Prostate gland (tissue), 2 donors: ENCODE measurements at regions not wholly inside any gene's neighbourhood (a gene's known extent, or its start where the extent isn't known, plus 50 kb on each side); places are given as distances from the start of the nearest gene placed in this dataset.

Experiments
- POLR2AphosphoS5 ChIP-seq: sonication (generic); formaldehyde crosslinking; IDR thresholded peaks from one replicate; pipeline ENCODE4 v1.6.1; 2017; ENCODE audit warnings: antibody characterized with exemption
- TF ChIP-seq, protein P1 (sequence below), 4 experiments: fragments of 200-600 bp in 2 of 4; fragments of 450-650 bp in 2 of 4; sonication (generic) in 2 of 4; IDR thresholded peaks; 1 replicate in 3 of 4; 2 replicates in 1 of 4; pipeline ENCODE4 v1.5.1; 2016 to 2019; ENCODE audit warnings: antibody characterized with exemption in 4 of 4, mild to moderate bottlenecking in 2 of 4, moderate library complexity in 2 of 4

DNA sequence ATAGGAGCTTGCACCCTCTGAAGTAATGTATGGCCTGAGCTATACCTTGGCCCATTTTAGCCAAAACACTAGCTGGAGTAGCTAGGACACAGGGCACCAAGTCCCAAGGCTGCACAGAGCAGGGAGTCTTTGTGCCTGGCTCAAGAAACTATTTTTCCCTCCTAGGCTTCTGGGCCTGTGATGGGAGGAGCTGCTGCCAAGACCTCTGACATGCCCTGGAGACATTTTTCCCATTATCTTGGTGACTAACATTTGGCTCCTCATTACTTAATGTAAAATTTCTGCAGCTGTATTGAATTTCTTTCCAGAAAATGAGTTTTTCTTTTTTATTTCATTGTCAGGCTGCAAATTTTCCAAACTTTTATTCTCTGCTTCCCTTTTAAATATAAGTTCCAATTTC lies 1099.2 kb downstream of the CDH18 start:
- TF ChIP-seq, protein P1, sequence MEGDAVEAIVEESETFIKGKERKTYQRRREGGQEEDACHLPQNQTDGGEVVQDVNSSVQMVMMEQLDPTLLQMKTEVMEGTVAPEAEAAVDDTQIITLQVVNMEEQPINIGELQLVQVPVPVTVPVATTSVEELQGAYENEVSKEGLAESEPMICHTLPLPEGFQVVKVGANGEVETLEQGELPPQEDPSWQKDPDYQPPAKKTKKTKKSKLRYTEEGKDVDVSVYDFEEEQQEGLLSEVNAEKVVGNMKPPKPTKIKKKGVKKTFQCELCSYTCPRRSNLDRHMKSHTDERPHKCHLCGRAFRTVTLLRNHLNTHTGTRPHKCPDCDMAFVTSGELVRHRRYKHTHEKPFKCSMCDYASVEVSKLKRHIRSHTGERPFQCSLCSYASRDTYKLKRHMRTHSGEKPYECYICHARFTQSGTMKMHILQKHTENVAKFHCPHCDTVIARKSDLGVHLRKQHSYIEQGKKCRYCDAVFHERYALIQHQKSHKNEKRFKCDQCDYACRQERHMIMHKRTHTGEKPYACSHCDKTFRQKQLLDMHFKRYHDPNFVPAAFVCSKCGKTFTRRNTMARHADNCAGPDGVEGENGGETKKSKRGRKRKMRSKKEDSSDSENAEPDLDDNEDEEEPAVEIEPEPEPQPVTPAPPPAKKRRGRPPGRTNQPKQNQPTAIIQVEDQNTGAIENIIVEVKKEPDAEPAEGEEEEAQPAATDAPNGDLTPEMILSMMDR (IDR thresholded peaks at IDR 0.05), result no peak
- no peak for TF ChIP-seq POLR2AphosphoS5
